SK-N-SH treated with all-trans-retinoic acid at 6 μM for 48 hours (cell line): ENCODE measurements at regions not wholly inside any gene's neighbourhood (a gene's known extent, or its start where the extent isn't known, plus 50 kb on each side); places are given as distances from the start of the nearest gene placed in this dataset.
A peak's percentile ranks its signal among the peaks of the same experiment; 100 is the strongest.

Source experiments
- ATAC-seq: fragments of 200-7000 bp; cut with Tn5 transposase; 3 replicates; pipeline ENCODE4 v1.9.1; 2020; ENCODE audit warnings: mild to moderate bottlenecking, moderate library complexity
- ARNTL ChIP-seq: fragments of 450-650 bp; formaldehyde crosslinking; IDR thresholded peaks from 2 replicates; pipeline ENCODE4 v1.5.0; 2020; ENCODE audit warnings: low read depth, mild to moderate bottlenecking, moderate library complexity, borderline replicate concordance
- BACH2 ChIP-seq: fragments of 250-450 bp; sonication (Bioruptor Pico); IDR thresholded peaks from 2 replicates; pipeline ENCODE4 v1.9.0; 2021; ENCODE audit warnings: mild to moderate bottlenecking, borderline replicate concordance
- CSDC2 ChIP-seq: fragments of 250-450 bp; sonication (Bioruptor Pico); IDR thresholded peaks from 2 replicates; pipeline ENCODE4 v1.5.0; 2020; ENCODE audit warnings: mild to moderate bottlenecking, moderate library complexity
- CSRNP3 ChIP-seq: fragments of 250-450 bp; sonication (Bioruptor Pico); IDR thresholded peaks from 2 replicates; pipeline ENCODE4 v1.5.1; 2021; ENCODE audit warnings: mild to moderate bottlenecking, moderate library complexity
- ESRRG ChIP-seq: fragments of 250-450 bp; sonication (Bioruptor Pico); IDR thresholded peaks from 2 replicates; pipeline ENCODE4 v1.6.1; 2021; ENCODE audit warnings: mild to moderate bottlenecking
- GLIS3 ChIP-seq: fragments of 250-450 bp; sonication (Bioruptor Pico); IDR thresholded peaks from 2 replicates; pipeline ENCODE4 v1.5.0; 2020; ENCODE audit warnings: mild to moderate bottlenecking, moderate library complexity
- ISL1 ChIP-seq: fragments of 250-450 bp; sonication (Bioruptor Pico); IDR thresholded peaks from 2 replicates; pipeline ENCODE4 v2.1.2; 2022; ENCODE audit warnings: mild to moderate bottlenecking, moderate library complexity
- OSR1 ChIP-seq: fragments of 250-450 bp; sonication (Bioruptor Pico); IDR thresholded peaks from 2 replicates; pipeline ENCODE4 v1.8.0; 2022; ENCODE audit warnings: moderate library complexity, mild to moderate bottlenecking, inconsistent platforms
- POU6F1 ChIP-seq: fragments of 250-450 bp; sonication (Bioruptor Pico); IDR thresholded peaks from 2 replicates; pipeline ENCODE4 v1.8.0; 2021; ENCODE audit warnings: low read depth, mild to moderate bottlenecking, moderate library complexity, borderline replicate concordance
- PPARA ChIP-seq: fragments of 250-450 bp; sonication (Bioruptor Pico); IDR thresholded peaks from 2 replicates; pipeline ENCODE4 v1.5.0; 2020; ENCODE audit warnings: mild to moderate bottlenecking, borderline replicate concordance
- RARB ChIP-seq: fragments of 250-450 bp; sonication (Bioruptor Pico); IDR thresholded peaks from 2 replicates; pipeline ENCODE4 v1.8.0; 2021; ENCODE audit warnings: mild to moderate bottlenecking, moderate library complexity
- SNAI2 ChIP-seq: fragments of 250-450 bp; sonication (Bioruptor Pico); IDR thresholded peaks from 2 replicates; pipeline ENCODE4 v1.5.0; 2020; ENCODE audit warnings: mild to moderate bottlenecking, moderate library complexity
- TCF4 ChIP-seq: fragments of 250-450 bp; sonication (Bioruptor Pico); IDR thresholded peaks from 2 replicates; pipeline ENCODE4 v1.8.0; 2021; ENCODE audit warnings: mild to moderate bottlenecking, moderate library complexity, borderline replicate concordance
- TOX ChIP-seq: fragments of 250-450 bp; sonication (Bioruptor Pico); IDR thresholded peaks from 2 replicates; pipeline ENCODE4 v1.8.0; 2021; ENCODE audit warnings: mild to moderate bottlenecking, moderate library complexity, borderline replicate concordance
- ZC3H10 ChIP-seq: fragments of 250-450 bp; sonication (Bioruptor Pico); IDR thresholded peaks from 2 replicates; pipeline ENCODE4 v1.5.1; 2021; ENCODE audit warnings: mild to moderate bottlenecking, moderate library complexity
- ZFP3 ChIP-seq: fragments of 250-450 bp; sonication (Bioruptor Pico); IDR thresholded peaks from 2 replicates; pipeline ENCODE4 v1.5.0; 2020; ENCODE audit warnings: mild to moderate bottlenecking, moderate library complexity
- ZFP30 ChIP-seq: fragments of 450-650 bp; formaldehyde crosslinking; IDR thresholded peaks from 2 replicates; pipeline ENCODE4 v1.5.0; 2022; ENCODE audit warnings: mild to moderate bottlenecking, moderate library complexity
- ZNF565 ChIP-seq: fragments of 450-650 bp; formaldehyde crosslinking; conservative IDR thresholded peaks from 2 replicates; pipeline ENCODE4 v1.5.0; 2020; ENCODE audit warnings: low read depth, mild to moderate bottlenecking, moderate library complexity
- ZNF70 ChIP-seq: fragments of 450-650 bp; formaldehyde crosslinking; IDR thresholded peaks from 2 replicates; pipeline ENCODE4 v1.5.0; 2020; ENCODE audit warnings: mild to moderate bottlenecking, moderate library complexity
- ZNF8 ChIP-seq: fragments of 450-650 bp; formaldehyde crosslinking; IDR thresholded peaks from 2 replicates; pipeline ENCODE4 v1.5.0; 2020; ENCODE audit warnings: mild to moderate bottlenecking, moderate library complexity
- TF ChIP-seq, protein P1 (sequence below): fragments of 250-450 bp; sonication (Bioruptor Pico); IDR thresholded peaks from 2 replicates; pipeline ENCODE4 v1.5.1; 2020; ENCODE audit warnings: low read depth, mild to moderate bottlenecking, moderate library complexity

GRCh38 chr4:30380404-30380998, 339.7 kb upstream of the PCDH7 start:
- TF ChIP-seq ZNF8 (CRISPR knock-in tag) (no peak), RARB (CRISPR knock-in tag) (no peak), PPARA (no peak), GLIS3 (CRISPR knock-in tag) (no peak), TOX (CRISPR knock-in tag) (no peak), ARNTL (CRISPR knock-in tag) (no peak), ISL1 (CRISPR knock-in tag) (no peak), OSR1 (CRISPR knock-in tag) (no peak), BACH2 (no peak), TCF4 (CRISPR knock-in tag) (no peak), ZNF565 (no peak), ZFP30 (CRISPR knock-in tag) (no peak), CSDC2 (no peak), CSRNP3 (no peak), ESRRG (CRISPR knock-in tag) (no peak), SNAI2 (no peak), ZNF70 (CRISPR knock-in tag) (no peak)
- TF ChIP-seq, protein P1, sequence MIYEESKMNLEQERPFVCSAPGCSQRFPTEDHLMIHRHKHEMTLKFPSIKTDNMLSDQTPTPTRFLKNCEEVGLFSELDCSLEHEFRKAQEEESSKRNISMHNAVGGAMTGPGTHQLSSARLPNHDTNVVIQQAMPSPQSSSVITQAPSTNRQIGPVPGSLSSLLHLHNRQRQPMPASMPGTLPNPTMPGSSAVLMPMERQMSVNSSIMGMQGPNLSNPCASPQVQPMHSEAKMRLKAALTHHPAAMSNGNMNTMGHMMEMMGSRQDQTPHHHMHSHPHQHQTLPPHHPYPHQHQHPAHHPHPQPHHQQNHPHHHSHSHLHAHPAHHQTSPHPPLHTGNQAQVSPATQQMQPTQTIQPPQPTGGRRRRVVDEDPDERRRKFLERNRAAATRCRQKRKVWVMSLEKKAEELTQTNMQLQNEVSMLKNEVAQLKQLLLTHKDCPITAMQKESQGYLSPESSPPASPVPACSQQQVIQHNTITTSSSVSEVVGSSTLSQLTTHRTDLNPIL (CRISPR knock-in tag) = no peak
- peak; percentile 96 for ATAC-seq

DNA sequence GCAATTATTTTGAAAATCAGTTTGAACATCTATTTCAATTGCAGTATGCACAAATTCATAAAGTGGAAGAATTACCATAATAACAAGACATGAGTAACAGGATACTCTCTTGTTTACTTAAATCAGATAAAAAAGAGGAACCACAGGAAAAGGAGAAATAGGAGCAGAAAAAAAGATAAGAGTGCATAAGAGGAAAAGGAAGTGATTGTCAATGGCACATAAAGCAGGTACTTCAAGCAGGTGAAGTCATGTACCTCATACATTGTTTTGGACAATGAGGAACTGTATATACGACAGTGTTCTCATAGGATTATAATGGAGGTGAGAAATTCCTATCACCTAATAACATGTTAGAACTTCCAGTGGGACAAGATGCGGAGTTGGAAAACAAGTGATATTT, 334.5 kb upstream of the PCDH7 start:
- ATAC-seq = no peak
- TF ChIP-seq OSR1 (CRISPR knock-in tag) (no peak), ARNTL (CRISPR knock-in tag) (no peak), ZFP3 (CRISPR knock-in tag) (no peak), TCF4 (CRISPR knock-in tag) (no peak), ZC3H10 (CRISPR knock-in tag) (no peak)

GRCh38 chr4:30386266-30386895, 333.8 kb upstream of the PCDH7 start:
- no peak for ATAC-seq
- no peak for TF ChIP-seq SNAI2
- TF ChIP-seq ISL1 (CRISPR knock-in tag) = no peak
- TF ChIP-seq, all 23 proteins: peak for 0

GRCh38 chr4:30395902-30396301, 324.3 kb upstream of the PCDH7 start:
- TF ChIP-seq RARB (CRISPR knock-in tag) (no peak), ESRRG (CRISPR knock-in tag) (no peak), OSR1 (CRISPR knock-in tag) (no peak), ISL1 (CRISPR knock-in tag) (no peak), ZNF565 (no peak), POU6F1 (CRISPR knock-in tag) (no peak), ZNF8 (CRISPR knock-in tag) (no peak), CSRNP3 (no peak), SNAI2 (no peak)
- TF ChIP-seq, protein P1 (CRISPR knock-in tag) = no peak
- ATAC-seq = no peak
